ENCODE measurements at regions not wholly inside any gene's neighbourhood (a gene's known extent, or its start where the extent isn't known, plus 50 kb on each side); places are given as distances from the start of the nearest gene placed in this dataset.

DNA sequence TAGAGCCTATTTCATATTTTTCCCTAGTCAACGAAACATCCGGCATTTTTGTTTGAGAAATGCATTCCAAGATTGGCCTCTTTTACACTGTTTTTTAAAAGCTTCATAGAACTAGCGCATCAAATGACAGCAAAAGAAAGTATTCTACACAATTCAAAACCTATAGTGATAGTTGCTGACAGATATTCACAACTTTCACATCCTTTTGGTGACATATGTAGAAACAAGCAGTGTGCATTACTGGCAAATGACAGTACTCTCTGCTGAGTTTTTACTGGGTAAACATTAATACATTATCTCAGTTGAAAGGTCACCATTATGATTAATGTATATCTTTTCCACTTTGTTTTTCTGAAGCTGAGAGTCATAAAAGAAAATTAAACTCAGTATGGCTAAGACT, 135.4 kb upstream of the RGS18 start:
- TF ChIP-seq ZHX1 (conservative IDR thresholded peaks at IDR 0.05; ENCODE audit: low read length) (no peak), NR1H2 (CRISPR knock-in tag; IDR thresholded peaks at IDR 0.05) (no peak), RFX5 (IDR thresholded peaks at IDR 0.05; ENCODE audit: low read depth, low read length) (no peak), ZNF431 (CRISPR knock-in tag; IDR thresholded peaks at IDR 0.05) (no peak), CHD4 (IDR thresholded peaks at IDR 0.05; ENCODE audit: insufficient read depth, insufficient replicate concordance, low read depth, low read length, poor library complexity, severe bottlenecking) (no peak), EZH2 (IDR thresholded peaks at IDR 0.05; ENCODE audit: borderline replicate concordance, low read depth, low read length) (no peak), BRCA1 (IDR thresholded peaks at IDR 0.05) (no peak), BRCA1 (CRISPR knock-in tag; IDR thresholded peaks at IDR 0.05) (no peak), POLR2AphosphoS5 (IDR thresholded peaks at IDR 0.05; ENCODE audit: control insufficient read depth, insufficient read depth, low read depth, low read length) (no peak), FIP1L1 (IDR thresholded peaks at IDR 0.05; ENCODE audit: low read depth, low read length, poor library complexity, severe bottlenecking) (no peak), ZNF324 (CRISPR knock-in tag; IDR thresholded peaks at IDR 0.05) (no peak)
- TF ChIP-seq, protein P1, sequence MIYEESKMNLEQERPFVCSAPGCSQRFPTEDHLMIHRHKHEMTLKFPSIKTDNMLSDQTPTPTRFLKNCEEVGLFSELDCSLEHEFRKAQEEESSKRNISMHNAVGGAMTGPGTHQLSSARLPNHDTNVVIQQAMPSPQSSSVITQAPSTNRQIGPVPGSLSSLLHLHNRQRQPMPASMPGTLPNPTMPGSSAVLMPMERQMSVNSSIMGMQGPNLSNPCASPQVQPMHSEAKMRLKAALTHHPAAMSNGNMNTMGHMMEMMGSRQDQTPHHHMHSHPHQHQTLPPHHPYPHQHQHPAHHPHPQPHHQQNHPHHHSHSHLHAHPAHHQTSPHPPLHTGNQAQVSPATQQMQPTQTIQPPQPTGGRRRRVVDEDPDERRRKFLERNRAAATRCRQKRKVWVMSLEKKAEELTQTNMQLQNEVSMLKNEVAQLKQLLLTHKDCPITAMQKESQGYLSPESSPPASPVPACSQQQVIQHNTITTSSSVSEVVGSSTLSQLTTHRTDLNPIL (CRISPR knock-in tag; IDR thresholded peaks at IDR 0.05): no peak
- TF ChIP-seq, protein P2, sequence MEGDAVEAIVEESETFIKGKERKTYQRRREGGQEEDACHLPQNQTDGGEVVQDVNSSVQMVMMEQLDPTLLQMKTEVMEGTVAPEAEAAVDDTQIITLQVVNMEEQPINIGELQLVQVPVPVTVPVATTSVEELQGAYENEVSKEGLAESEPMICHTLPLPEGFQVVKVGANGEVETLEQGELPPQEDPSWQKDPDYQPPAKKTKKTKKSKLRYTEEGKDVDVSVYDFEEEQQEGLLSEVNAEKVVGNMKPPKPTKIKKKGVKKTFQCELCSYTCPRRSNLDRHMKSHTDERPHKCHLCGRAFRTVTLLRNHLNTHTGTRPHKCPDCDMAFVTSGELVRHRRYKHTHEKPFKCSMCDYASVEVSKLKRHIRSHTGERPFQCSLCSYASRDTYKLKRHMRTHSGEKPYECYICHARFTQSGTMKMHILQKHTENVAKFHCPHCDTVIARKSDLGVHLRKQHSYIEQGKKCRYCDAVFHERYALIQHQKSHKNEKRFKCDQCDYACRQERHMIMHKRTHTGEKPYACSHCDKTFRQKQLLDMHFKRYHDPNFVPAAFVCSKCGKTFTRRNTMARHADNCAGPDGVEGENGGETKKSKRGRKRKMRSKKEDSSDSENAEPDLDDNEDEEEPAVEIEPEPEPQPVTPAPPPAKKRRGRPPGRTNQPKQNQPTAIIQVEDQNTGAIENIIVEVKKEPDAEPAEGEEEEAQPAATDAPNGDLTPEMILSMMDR (IDR thresholded peaks at IDR 0.05 in 2 of 3, conservative IDR thresholded peaks at IDR 0.05 in 1 of 3; ENCODE audit: insufficient read depth in 2 of 3, low read depth in 1 of 3, low read length in 3 of 3): no peak
